HCT116 (cell line): ENCODE measurements at regions not wholly inside any gene's neighbourhood (a gene's known extent, or its start where the extent isn't known, plus 50 kb on each side); places are given as distances from the start of the nearest gene placed in this dataset.

Experiments used
- ATAC-seq: fragments of 200-7000 bp; cut with Tn5 transposase; 2 replicates; pipeline ENCODE4 v1.9.1; 2020; ENCODE audit warnings: mild to moderate bottlenecking, moderate library complexity
- BruUV-seq: library from RNA; stranded (reverse); fragments of 400-500 nt; replicated peaks from 2 replicates; lab custom pipeline; 2021; lab: Mats Ljungman, UMichigan
- CTCF ChIA-PET: fragments of 300-600 bp; sonication (Branson Sonifier 250); formaldehyde crosslinking; loops from one replicate; lab custom pipeline; 2021; ENCODE audit warnings: antibody characterized with exemption; lab: Charles Lee
- POLR2A ChIA-PET: fragments of 300-600, 350-600 bp; sonication (Branson Sonifier 250); formaldehyde crosslinking; loops from one replicate; lab custom pipeline; 2021; ENCODE audit warnings: antibody characterized with exemption; lab: Charles Lee
- RAD21 ChIA-PET, 2 experiments: fragments of 300-600 bp; sonication (Branson Sonifier 250); formaldehyde crosslinking; loops; one replicate each; lab custom pipeline; 2023; ENCODE audit warnings: low total read pairs in 2 of 2; ENCODE audit not compliant: uncharacterized antibody in 2 of 2, unreplicated experiment in 2 of 2, low non-redundant PET in 1 of 2; lab: Charles Lee
- DNase-seq: peaks from one replicate; pipeline ENCODE4 v3.0.0-alpha.2; 2010; ENCODE audit warnings: low read depth, low spot score
- H2AFZ ChIP-seq: fragments of 200-600 bp; shearing (Covaris generic), sonication (generic); 2 replicates; pipeline ENCODE4 v1.6.1; 2017; ENCODE audit warnings: low read depth, mixed run types, mixed read lengths, antibody characterized with exemption, low read length; ENCODE audit not compliant: poor library complexity, severe bottlenecking
- H3K27ac ChIP-seq: 2 replicates; pipeline ENCODE4 v1.5.1; 2012; ENCODE audit warnings: low read depth, low read length
- H3K27me3 ChIP-seq: fragments of 200-600 bp; sonication (generic); 2 replicates; pipeline ENCODE4 v1.6.1; 2016; ENCODE audit warnings: mixed run types, low read length, mixed read lengths; ENCODE audit not compliant: insufficient read depth
- H3K36me3 ChIP-seq, 2 experiments: fragments of 200-500 bp in 1 of 2; fragments of 200-600 bp in 1 of 2; sonication (Bioruptor generic) in 1 of 2; sonication (generic) in 1 of 2; 2 replicates each; pipeline versions ENCODE4 v1.5.1 to v1.6.1; 2014 to 2016; ENCODE audit warnings: low read length in 2 of 2, inconsistent platforms in 1 of 2, mixed read lengths in 1 of 2, mixed run types in 1 of 2; ENCODE audit not compliant: insufficient read depth in 2 of 2, control insufficient read depth in 1 of 2
- H3K4me1 ChIP-seq, 2 experiments: fragments of 200-600 bp in 1 of 2; sonication (generic) in 1 of 2; 2 replicates each; pipeline versions ENCODE4 v1.5.1 to v1.6.1; 2012 to 2017; ENCODE audit warnings: low read length in 2 of 2, inconsistent platforms in 1 of 2, mild to moderate bottlenecking in 1 of 2, mixed read lengths in 1 of 2, mixed run types in 1 of 2, moderate library complexity in 1 of 2; ENCODE audit not compliant: insufficient read depth in 2 of 2, control insufficient read depth in 1 of 2
- H3K4me2 ChIP-seq: fragments of 200-600 bp; sonication (generic); 2 replicates; pipeline ENCODE4 v1.6.1; 2017; ENCODE audit warnings: mixed run types, low read length, mixed read lengths
- H3K4me3 ChIP-seq, 2 experiments: fragments of 200-600 bp in 1 of 2; sonication (generic) in 1 of 2; replicated peaks in 1 of 2; 2 replicates each; pipeline ENCODE4 v1.5.1; 2011 to 2016; ENCODE audit warnings: low read length in 2 of 2, control low read depth in 1 of 2, low read depth in 1 of 2, mild to moderate bottlenecking in 1 of 2, mixed read lengths in 1 of 2, mixed run types in 1 of 2
- H3K79me2 ChIP-seq: fragments of 200-600 bp; sonication (generic); 2 replicates; pipeline ENCODE4 v1.6.1; 2017; ENCODE audit warnings: mild to moderate bottlenecking, mixed run types, low read length, moderate library complexity, mixed read lengths; ENCODE audit not compliant: insufficient read depth
- H3K9ac ChIP-seq: fragments of 200-600 bp; sonication (generic); 2 replicates; pipeline ENCODE4 v1.6.1; 2016; ENCODE audit warnings: low read length, mixed read lengths
- H3K9me2 ChIP-seq: fragments of 200-600 bp; sonication (generic), shearing (Covaris generic); 2 replicates; pipeline ENCODE4 v1.6.1; 2017; ENCODE audit warnings: mixed run types, mild to moderate bottlenecking, moderate library complexity; ENCODE audit not compliant: insufficient read depth
- H3K9me3 ChIP-seq, 2 experiments: fragments of 200-500 bp in 1 of 2; fragments of 200-600 bp in 1 of 2; sonication (Bioruptor generic) in 1 of 2; sonication (generic) in 1 of 2; 2 replicates each; pipeline ENCODE4 v1.6.1; 2014 to 2017; ENCODE audit warnings: low read length in 2 of 2, mixed read lengths in 2 of 2, inconsistent platforms in 1 of 2, low read depth in 1 of 2, mild to moderate bottlenecking in 1 of 2, mixed run types in 1 of 2, moderate library complexity in 1 of 2; ENCODE audit not compliant: control insufficient read depth in 1 of 2, insufficient read depth in 1 of 2
- H4K20me1 ChIP-seq: fragments of 200-600 bp; sonication (generic), shearing (Covaris generic); 2 replicates; pipeline ENCODE4 v1.6.1; 2017; ENCODE audit warnings: mixed run types, mild to moderate bottlenecking, moderate library complexity; ENCODE audit not compliant: insufficient read depth
- ATF3 ChIP-seq: IDR thresholded peaks from 2 replicates; pipeline ENCODE4 v1.6.1; 2012
- CBX3 ChIP-seq: IDR thresholded peaks from 2 replicates; pipeline ENCODE4 v1.6.1; 2012; ENCODE audit warnings: low read depth
- CEBPB ChIP-seq: IDR thresholded peaks from 2 replicates; pipeline ENCODE4 v1.6.1; 2012; ENCODE audit warnings: low read depth
- CTCF ChIP-seq, 3 experiments: fragments of 200-600 bp in 1 of 3; sonication (generic) in 1 of 3; IDR thresholded peaks in 2 of 3; conservative IDR thresholded peaks in 1 of 3; 2 replicates each; pipeline ENCODE4 v1.5.1; 2012 to 2017; ENCODE audit warnings: low read depth in 2 of 3, low read length in 2 of 3, antibody characterized with exemption in 1 of 3, borderline replicate concordance in 1 of 3, control low read depth in 1 of 3, mild to moderate bottlenecking in 1 of 3, mixed read lengths in 1 of 3, mixed run types in 1 of 3, moderate library complexity in 1 of 3; ENCODE audit not compliant: insufficient read depth in 1 of 3
- EZH2 ChIP-seq: fragments of 200-600 bp; sonication (generic); IDR thresholded peaks from 2 replicates; pipeline ENCODE4 v1.6.1; 2017; ENCODE audit warnings: antibody characterized with exemption, mixed run types
- EZH2phosphoT487 ChIP-seq: fragments of 200-600 bp; IDR thresholded peaks from 2 replicates; pipeline ENCODE4 v1.6.1; 2018; ENCODE audit warnings: antibody characterized with exemption, borderline replicate concordance
- FOSL1 ChIP-seq: IDR thresholded peaks from 2 replicates; pipeline ENCODE4 v1.6.1; 2012; ENCODE audit warnings: low read depth
- POLR2A ChIP-seq: IDR thresholded peaks from 2 replicates; pipeline ENCODE4 v1.7.0; 2011; ENCODE audit warnings: borderline replicate concordance; ENCODE audit not compliant: insufficient read depth, insufficient read length; ENCODE audit errors: extremely low read depth
- POLR2AphosphoS5 ChIP-seq: IDR thresholded peaks from 2 replicates; pipeline ENCODE4 v1.6.1; 2011; ENCODE audit warnings: mild to moderate bottlenecking, low read depth, low read length, moderate library complexity
- RAD21 ChIP-seq: IDR thresholded peaks from 2 replicates; pipeline ENCODE4 v1.6.1; 2012; ENCODE audit warnings: low read depth, mild to moderate bottlenecking
- REST ChIP-seq: IDR thresholded peaks from 2 replicates; pipeline ENCODE4 v1.6.1; 2012; ENCODE audit warnings: low read depth
- SIN3A ChIP-seq: IDR thresholded peaks from 2 replicates; pipeline ENCODE4 v1.6.1; 2012; ENCODE audit warnings: low read depth
- SRF ChIP-seq: IDR thresholded peaks from 2 replicates; pipeline ENCODE4 v1.6.1; 2012; ENCODE audit warnings: low read depth
- TCF7L2 ChIP-seq: IDR thresholded peaks from 2 replicates; pipeline ENCODE4 v1.7.0; 2011; ENCODE audit warnings: borderline replicate concordance, inconsistent platforms; ENCODE audit not compliant: insufficient read depth, insufficient read length; ENCODE audit errors: extremely low read depth
- ZFX ChIP-seq: fragments of 450-650 bp; IDR thresholded peaks from 2 replicates; pipeline ENCODE4 v1.6.1; 2017
- ZNF274 ChIP-seq: fragments of 200-500 bp; sonication (Bioruptor generic); IDR thresholded peaks from 2 replicates; pipeline ENCODE4 v1.6.1; 2014; ENCODE audit warnings: mild to moderate bottlenecking, low read depth, low read length, inconsistent platforms
- intact Hi-C: fragments of 100-400 bp; cut with micrococcal nuclease; formaldehyde crosslinking; loops from 2 replicates; pipeline ENCODE4 v1.10.0; 2022

GRCh38 chr6:128617285-128617684 lies 96.9 kb upstream of the PTPRK start:
- no peak overlapping the region for H3K27ac ChIP-seq
- no peaks in the 10 kb centered on the region for H3K9me3 ChIP-seq
- DNase-seq (no peak), ATAC-seq (no peak)
- H4K20me1 ChIP-seq = no peaks in the 10 kb centered on the region
- no peaks in the 10 kb centered on the region for H3K79me2 ChIP-seq
- CTCF ChIA-PET = no interaction called here
- H3K4me1 ChIP-seq = no peaks in the 10 kb centered on the region
- H3K36me3 ChIP-seq = no peaks in the 10 kb centered on the region
- H3K27me3 ChIP-seq = no peaks in the 10 kb centered on the region
- H3K9ac ChIP-seq = no peak overlapping the region
- no peak overlapping the region for H3K4me2 ChIP-seq
- intact Hi-C loops = no loop called here
- no peak overlapping the region for H3K4me3 ChIP-seq
- BruUV-seq = no TSS peak
- TF ChIP-seq ZFX = no peak
- no peak for TF ChIP-seq RAD21
- no peak for TF ChIP-seq SIN3A
- TF ChIP-seq ATF3 = no peak
- no peak for TF ChIP-seq ZNF274
- TF ChIP-seq EZH2 = no peak
- TF ChIP-seq CBX3 = no peak
- no peak for TF ChIP-seq EZH2phosphoT487
- TF ChIP-seq SRF = no peak
- H2AFZ ChIP-seq = no peak overlapping the region
- POLR2A ChIA-PET = no interaction called here
- RAD21 ChIA-PET = no interaction called here
- no peaks in the 10 kb centered on the region for H3K9me2 ChIP-seq

- no peak for ATAC-seq
- ChIA-PET CTCF (no interaction called here), RAD21 (no interaction called here)
These were observed 95.9 kb upstream of the PTPRK start for GRCh38 chr6:128616342-128616741.

More at GRCh38 chr6:128616342-128616741, 95.9 kb upstream of the PTPRK start:
- Histone ChIP-seq H3K36me3 (no peaks in the 10 kb centered on the region), H3K9me3 (no peaks in the 10 kb centered on the region), H3K9ac (no peak overlapping the region), H4K20me1 (no peaks in the 10 kb centered on the region), H2AFZ (no peak overlapping the region), H3K27me3 (no peaks in the 10 kb centered on the region), H3K4me2 (no peak overlapping the region), H3K79me2 (no peaks in the 10 kb centered on the region), H3K4me1 (no peaks in the 10 kb centered on the region), H3K4me3 (no peak overlapping the region), H3K27ac (no peak overlapping the region), H3K9me2 (no peaks in the 10 kb centered on the region)
- intact Hi-C loops = no loop called here
- no TSS peak for BruUV-seq
- POLR2A ChIA-PET = no interaction called here
- no peak for DNase-seq
- TF ChIP-seq TCF7L2 (no peak), EZH2phosphoT487 (no peak), REST (no peak), CTCF (IDR thresholded peaks at IDR 0.05 in 2 of 3, conservative IDR thresholded peaks at IDR 0.05 in 1 of 3; ENCODE audit: borderline replicate concordance in 1 of 3, insufficient read depth in 1 of 3, low read depth in 2 of 3, low read length in 2 of 3) (no peak), POLR2AphosphoS5 (no peak), POLR2A (no peak), FOSL1 (no peak), EZH2 (no peak), CEBPB (no peak)
